ENCODE measurements at regions not wholly inside any gene's neighbourhood (a gene's known extent, or its start where the extent isn't known, plus 50 kb on each side); places are given as distances from the start of the nearest gene placed in this dataset.
"Not testable (repeated sequence)": the region's sequence is repeated elsewhere in the genome, so short reads cannot be mapped to it uniquely, and the experiment has no call there.

DNA sequence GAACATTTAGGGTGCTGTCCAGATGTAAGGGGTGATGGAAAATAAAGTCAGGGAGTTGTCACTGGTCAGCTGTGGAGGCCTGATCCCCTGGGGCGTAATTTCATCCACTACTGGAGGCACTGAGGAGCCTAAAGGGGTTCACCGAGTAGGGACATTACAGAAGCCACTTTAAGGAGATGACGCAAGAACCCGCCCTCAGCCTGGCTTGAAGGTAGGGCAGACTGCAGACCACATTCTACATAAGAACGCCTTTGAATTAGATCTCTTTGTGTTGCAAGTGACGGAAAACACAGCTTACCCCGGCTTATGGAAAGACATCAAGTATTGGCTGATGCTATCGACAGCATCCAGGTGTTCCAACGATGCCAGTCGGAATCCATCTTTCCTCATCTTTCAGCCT, 462.7 kb upstream of the CDH4 start:
- no peak for ATAC-seq
- TF ChIP-seq BACH2 (CRISPR knock-in tag; IDR thresholded peaks at IDR 0.05; ENCODE audit: borderline replicate concordance): no peak

DNA sequence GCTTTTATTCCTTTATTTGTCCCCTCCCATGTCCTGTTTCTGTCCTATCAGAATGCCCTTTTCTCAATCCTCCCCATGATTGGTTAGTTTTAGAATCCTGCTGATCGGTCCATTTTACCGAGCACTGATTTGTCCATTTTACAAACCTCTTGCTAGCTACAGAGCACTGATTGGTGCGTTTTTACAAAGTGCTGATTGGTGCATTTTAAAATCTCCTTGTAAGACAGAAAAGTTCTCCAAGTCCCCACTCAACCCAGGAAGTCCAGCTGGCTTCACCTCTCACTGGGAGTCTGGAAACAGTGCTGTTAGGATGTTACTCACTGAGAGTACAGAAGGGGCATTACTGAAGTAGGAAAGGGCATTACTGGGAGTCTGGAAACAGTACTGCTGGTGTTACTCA, 461.7 kb upstream of the CDH4 start:
- ATAC-seq: not testable (repeated sequence)

DNA sequence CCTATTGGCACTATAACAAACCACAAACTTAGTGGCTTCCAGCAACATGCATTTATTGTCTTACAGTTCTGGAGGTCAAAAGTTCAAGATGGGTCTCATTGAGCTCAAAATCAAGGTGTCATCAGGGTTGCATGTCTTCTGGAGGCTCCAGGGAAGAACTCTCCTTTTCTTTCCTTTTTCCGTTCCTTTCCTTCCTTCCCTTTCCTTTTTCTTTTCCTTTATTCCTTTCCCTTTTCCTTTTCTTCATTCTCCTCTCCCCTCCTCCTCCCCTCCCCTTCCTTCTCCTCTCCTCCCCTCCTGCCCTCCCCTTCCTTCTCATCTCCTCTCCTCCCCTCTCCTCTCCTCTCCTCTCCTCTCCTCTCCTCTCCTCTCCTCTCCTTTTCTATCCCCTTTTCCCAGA, 460.2 kb upstream of the CDH4 start:
- TF ChIP-seq ZC3H10 (CRISPR knock-in tag; IDR thresholded peaks at IDR 0.05): no peak
- no peak for TF ChIP-seq POU6F1 (CRISPR knock-in tag; IDR thresholded peaks at IDR 0.05; ENCODE audit: borderline replicate concordance, low read depth)
- TF ChIP-seq PPARA (CRISPR knock-in tag; IDR thresholded peaks at IDR 0.05; ENCODE audit: borderline replicate concordance): no peak
- TF ChIP-seq TCF4 (CRISPR knock-in tag; IDR thresholded peaks at IDR 0.05; ENCODE audit: borderline replicate concordance): no peak
- TF ChIP-seq, protein P1, sequence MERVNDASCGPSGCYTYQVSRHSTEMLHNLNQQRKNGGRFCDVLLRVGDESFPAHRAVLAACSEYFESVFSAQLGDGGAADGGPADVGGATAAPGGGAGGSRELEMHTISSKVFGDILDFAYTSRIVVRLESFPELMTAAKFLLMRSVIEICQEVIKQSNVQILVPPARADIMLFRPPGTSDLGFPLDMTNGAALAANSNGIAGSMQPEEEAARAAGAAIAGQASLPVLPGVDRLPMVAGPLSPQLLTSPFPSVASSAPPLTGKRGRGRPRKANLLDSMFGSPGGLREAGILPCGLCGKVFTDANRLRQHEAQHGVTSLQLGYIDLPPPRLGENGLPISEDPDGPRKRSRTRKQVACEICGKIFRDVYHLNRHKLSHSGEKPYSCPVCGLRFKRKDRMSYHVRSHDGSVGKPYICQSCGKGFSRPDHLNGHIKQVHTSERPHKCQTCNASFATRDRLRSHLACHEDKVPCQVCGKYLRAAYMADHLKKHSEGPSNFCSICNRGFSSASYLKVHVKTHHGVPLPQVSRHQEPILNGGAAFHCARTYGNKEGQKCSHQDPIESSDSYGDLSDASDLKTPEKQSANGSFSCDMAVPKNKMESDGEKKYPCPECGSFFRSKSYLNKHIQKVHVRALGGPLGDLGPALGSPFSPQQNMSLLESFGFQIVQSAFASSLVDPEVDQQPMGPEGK (CRISPR knock-in tag; IDR thresholded peaks at IDR 0.05; ENCODE audit: borderline replicate concordance): no peak
- TF ChIP-seq ISL1 (CRISPR knock-in tag; IDR thresholded peaks at IDR 0.05): no peak
- no peak for TF ChIP-seq ZNF70 (CRISPR knock-in tag; IDR thresholded peaks at IDR 0.05)
- TF ChIP-seq ESRRG (CRISPR knock-in tag; IDR thresholded peaks at IDR 0.05): no peak
- TF ChIP-seq TOX (CRISPR knock-in tag; IDR thresholded peaks at IDR 0.05; ENCODE audit: borderline replicate concordance): no peak
- no peak for TF ChIP-seq GLIS3 (CRISPR knock-in tag; IDR thresholded peaks at IDR 0.05)
- TF ChIP-seq ARNTL (CRISPR knock-in tag; IDR thresholded peaks at IDR 0.05; ENCODE audit: borderline replicate concordance, low read depth): no peak
- no peak for ATAC-seq

DNA sequence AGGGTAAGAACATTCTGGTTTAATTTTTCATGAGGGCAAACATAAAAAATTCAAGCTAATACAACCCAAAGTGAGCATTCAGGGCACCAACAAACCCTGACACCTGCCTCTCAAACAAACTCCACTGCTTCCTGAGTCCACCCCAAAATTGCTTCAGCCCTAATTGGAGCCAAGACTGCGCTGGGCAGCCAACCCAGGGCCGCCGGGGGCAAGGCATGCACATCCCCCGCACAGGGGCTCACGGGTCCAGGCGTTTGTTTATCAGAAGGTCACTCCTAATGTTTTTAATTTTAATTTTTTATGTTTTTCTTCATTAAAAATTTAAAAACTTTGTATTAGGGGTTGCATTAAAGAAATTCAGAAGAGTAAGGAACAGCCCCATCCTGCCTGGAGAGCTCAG, 459.1 kb upstream of the CDH4 start:
- no peak for ATAC-seq
- no peak for TF ChIP-seq ZNF8 (CRISPR knock-in tag; IDR thresholded peaks at IDR 0.05)
- no peak for TF ChIP-seq POU6F1 (CRISPR knock-in tag; IDR thresholded peaks at IDR 0.05; ENCODE audit: borderline replicate concordance, low read depth)
- TF ChIP-seq TOX (CRISPR knock-in tag; IDR thresholded peaks at IDR 0.05; ENCODE audit: borderline replicate concordance): no peak
- TF ChIP-seq CREB5 (CRISPR knock-in tag; IDR thresholded peaks at IDR 0.05; ENCODE audit: low read depth): no peak
- TF ChIP-seq ESRRG (CRISPR knock-in tag; IDR thresholded peaks at IDR 0.05): no peak
- TF ChIP-seq TCF4 (CRISPR knock-in tag; IDR thresholded peaks at IDR 0.05; ENCODE audit: borderline replicate concordance): no peak
- no peak for TF ChIP-seq CSRNP3 (CRISPR knock-in tag; IDR thresholded peaks at IDR 0.05)
- no peak for TF ChIP-seq ZC3H10 (CRISPR knock-in tag; IDR thresholded peaks at IDR 0.05)
- no peak for TF ChIP-seq SNAI2 (CRISPR knock-in tag; IDR thresholded peaks at IDR 0.05)
- no peak for TF ChIP-seq GLIS3 (CRISPR knock-in tag; IDR thresholded peaks at IDR 0.05)
- TF ChIP-seq CSDC2 (CRISPR knock-in tag; IDR thresholded peaks at IDR 0.05): no peak
- TF ChIP-seq ISL1 (CRISPR knock-in tag; IDR thresholded peaks at IDR 0.05): no peak
- no peak for TF ChIP-seq PPARA (CRISPR knock-in tag; IDR thresholded peaks at IDR 0.05; ENCODE audit: borderline replicate concordance)
- no peak for TF ChIP-seq BACH2 (CRISPR knock-in tag; IDR thresholded peaks at IDR 0.05; ENCODE audit: borderline replicate concordance)

DNA sequence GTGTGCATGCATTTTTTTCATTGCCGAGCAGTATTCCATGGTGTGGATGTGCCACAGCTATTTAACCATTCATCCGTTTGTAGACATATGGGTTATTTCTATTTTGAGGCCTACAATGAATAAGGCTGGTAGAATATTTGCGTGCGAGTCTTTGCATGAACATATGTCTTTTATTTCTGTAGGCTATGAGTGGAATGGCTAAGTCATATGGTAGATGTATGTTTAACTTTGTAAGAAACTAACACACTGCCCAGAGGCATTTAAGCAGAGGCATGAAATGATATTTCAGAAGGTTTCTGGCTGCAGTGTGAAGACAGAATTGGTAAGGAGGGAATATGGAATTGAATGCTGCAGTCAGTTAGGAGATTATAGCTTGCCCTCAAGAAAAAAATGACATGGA, 457.4 kb upstream of the CDH4 start:
- no peak for ATAC-seq
- TF ChIP-seq OSR1 (CRISPR knock-in tag; IDR thresholded peaks at IDR 0.05): no peak
- no peak for TF ChIP-seq CSRNP3 (CRISPR knock-in tag; IDR thresholded peaks at IDR 0.05)
- TF ChIP-seq POU6F1 (CRISPR knock-in tag; IDR thresholded peaks at IDR 0.05; ENCODE audit: borderline replicate concordance, low read depth): no peak
- TF ChIP-seq ZNF70 (CRISPR knock-in tag; IDR thresholded peaks at IDR 0.05): no peak
- no peak for TF ChIP-seq ISL1 (CRISPR knock-in tag; IDR thresholded peaks at IDR 0.05)
- TF ChIP-seq CSDC2 (CRISPR knock-in tag; IDR thresholded peaks at IDR 0.05): no peak
- TF ChIP-seq PPARA (CRISPR knock-in tag; IDR thresholded peaks at IDR 0.05; ENCODE audit: borderline replicate concordance): no peak
- no peak for TF ChIP-seq ARNTL (CRISPR knock-in tag; IDR thresholded peaks at IDR 0.05; ENCODE audit: borderline replicate concordance, low read depth)
- no peak for TF ChIP-seq TOX (CRISPR knock-in tag; IDR thresholded peaks at IDR 0.05; ENCODE audit: borderline replicate concordance)
- TF ChIP-seq, protein P1 (CRISPR knock-in tag; IDR thresholded peaks at IDR 0.05; ENCODE audit: borderline replicate concordance): no peak
- TF ChIP-seq BACH2 (CRISPR knock-in tag; IDR thresholded peaks at IDR 0.05; ENCODE audit: borderline replicate concordance): no peak
